NCI-H146 (cell line): ENCODE measurements at regions not wholly inside any gene's neighbourhood (a gene's known extent, or its start where the extent isn't known, plus 50 kb on each side); places are given as distances from the start of the nearest gene placed in this dataset.
A peak's percentile ranks its signal among the peaks of the same experiment; 100 is the strongest.

Experiments used
- DNase-seq: peaks from one replicate; lab custom pipeline; 2025; lab: John Stamatoyannopoulos, UW

GRCh38 chr11:119793335-119793984 lies 64.5 kb upstream of the NECTIN1 start:
- no peak for DNase-seq

- peak; percentile 65 for DNase-seq
Observed at GRCh38 chr11:119791701-119792151, 62.7 kb upstream of the NECTIN1 start.

GRCh38 chr11:119791047-119791446 lies 62.0 kb upstream of the NECTIN1 start:
- DNase-seq = no peak

- DNase-seq = no peak
Observed at GRCh38 chr11:119790476-119790875, 61.5 kb upstream of the NECTIN1 start.

GRCh38 chr11:119789766-119790407 lies 60.9 kb upstream of the NECTIN1 start:
- DNase-seq = no peak

GRCh38 chr11:119788911-119789560 lies 60.0 kb upstream of the NECTIN1 start:
- no peak for DNase-seq

- no peak for DNase-seq
Observed at GRCh38 chr11:119788096-119788883, 59.3 kb upstream of the NECTIN1 start.

GRCh38 chr11:119787074-119787461 lies 58.1 kb upstream of the NECTIN1 start:
- DNase-seq = peak; percentile 88

- no peak for DNase-seq
Observed at GRCh38 chr11:119786431-119787073, 57.6 kb upstream of the NECTIN1 start.

GRCh38 chr11:119785131-119785530 lies 56.1 kb upstream of the NECTIN1 start:
- no peak for DNase-seq

- no peak for DNase-seq
Observed at GRCh38 chr11:119784421-119784820, 55.4 kb upstream of the NECTIN1 start.

- DNase-seq = no peak
Observed at GRCh38 chr11:119783466-119784400, 54.7 kb upstream of the NECTIN1 start.

- DNase-seq = no peak
Observed at GRCh38 chr11:119782739-119783072, 53.7 kb upstream of the NECTIN1 start.

- DNase-seq = peak; percentile 33
Observed at GRCh38 chr11:119782006-119782738, 53.2 kb upstream of the NECTIN1 start.

GRCh38 chr11:119780222-119780953 lies 51.4 kb upstream of the NECTIN1 start:
- no peak for DNase-seq

- no peak for DNase-seq
Observed at GRCh38 chr11:119779195-119780071, 50.4 kb upstream of the NECTIN1 start.
